ENCODE measurements at regions not wholly inside any gene's neighbourhood (a gene's known extent, or its start where the extent isn't known, plus 50 kb on each side); places are given as distances from the start of the nearest gene placed in this dataset.
"Not testable (repeated sequence)": the region's sequence is repeated elsewhere in the genome, so short reads cannot be mapped to it uniquely, and the experiment has no call there.

GRCh38 chr2:208686665-208687064 lies 280.1 kb downstream of the PTH2R start:
- DNase-seq: no peak

DNA sequence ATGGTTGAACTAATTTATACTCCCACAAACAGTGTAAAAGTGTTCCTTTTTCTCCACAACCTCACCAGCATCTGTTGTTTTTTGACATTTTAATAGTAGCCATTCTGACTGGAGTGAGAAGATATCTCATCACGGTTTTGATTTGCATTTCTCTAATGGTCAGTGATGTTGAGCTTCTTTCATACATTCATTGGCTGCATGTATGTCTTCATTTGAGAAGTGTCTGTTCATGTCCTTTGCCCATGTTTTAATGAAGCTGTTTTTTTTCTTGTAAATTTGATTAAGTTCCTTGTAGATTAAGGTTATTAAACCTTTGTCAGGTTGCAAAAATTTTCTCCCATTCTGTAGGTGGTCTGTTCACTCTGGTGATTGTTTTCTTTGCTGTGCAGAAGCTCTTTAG lies 281.1 kb downstream of the PTH2R start:
- DNase-seq: not testable (repeated sequence)

GRCh38 chr2:208698114-208698513 lies 291.5 kb downstream of the PTH2R start:
- no peak for DNase-seq

DNA sequence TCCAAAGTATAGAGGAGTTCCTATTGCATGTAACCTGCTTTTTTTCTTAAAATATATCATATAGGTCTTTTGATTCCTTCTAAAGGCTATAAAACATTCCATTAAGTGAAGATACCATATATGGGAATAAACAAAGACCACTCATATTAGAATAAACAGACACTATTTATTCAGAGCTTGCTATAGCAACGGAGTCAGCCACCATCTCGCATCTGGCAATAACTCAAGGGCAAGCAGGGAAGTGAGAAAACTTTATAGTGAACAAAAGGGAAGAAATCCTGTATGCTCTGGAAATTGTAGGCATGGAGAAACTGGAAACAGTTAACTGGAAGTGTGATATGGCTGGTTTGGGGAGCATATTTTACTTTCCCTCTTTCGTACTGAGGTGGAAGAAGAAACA lies 301.9 kb downstream of the PTH2R start:
- DNase-seq: no peak

GRCh38 chr2:208711598-208711997 lies 305.0 kb downstream of the PTH2R start:
- DNase-seq: no peak

GRCh38 chr2:208713066-208713745 lies 306.6 kb downstream of the PTH2R start:
- peak; percentile 26 for DNase-seq

DNA sequence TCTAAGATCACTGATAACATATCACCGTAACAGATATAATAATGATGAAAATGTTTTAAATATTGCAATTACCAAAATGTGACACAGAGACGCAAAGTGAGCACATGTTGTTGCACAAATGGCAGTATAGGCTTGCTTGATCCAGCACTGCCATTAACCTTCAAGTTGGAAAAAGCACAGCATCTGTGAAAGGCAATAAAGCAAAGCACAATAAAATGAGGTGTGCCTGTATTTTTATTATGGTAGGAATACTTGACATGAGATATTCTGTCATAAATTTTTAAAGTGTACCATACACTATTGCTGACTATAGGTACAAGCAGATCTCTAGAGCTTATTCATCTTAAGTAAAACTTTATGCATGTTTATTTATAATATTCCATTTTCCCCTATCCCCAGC lies 312.2 kb downstream of the PTH2R start:
- DNase-seq: no peak

GRCh38 chr2:208722731-208723130 lies 316.1 kb downstream of the PTH2R start:
- DNase-seq: no peak

DNA sequence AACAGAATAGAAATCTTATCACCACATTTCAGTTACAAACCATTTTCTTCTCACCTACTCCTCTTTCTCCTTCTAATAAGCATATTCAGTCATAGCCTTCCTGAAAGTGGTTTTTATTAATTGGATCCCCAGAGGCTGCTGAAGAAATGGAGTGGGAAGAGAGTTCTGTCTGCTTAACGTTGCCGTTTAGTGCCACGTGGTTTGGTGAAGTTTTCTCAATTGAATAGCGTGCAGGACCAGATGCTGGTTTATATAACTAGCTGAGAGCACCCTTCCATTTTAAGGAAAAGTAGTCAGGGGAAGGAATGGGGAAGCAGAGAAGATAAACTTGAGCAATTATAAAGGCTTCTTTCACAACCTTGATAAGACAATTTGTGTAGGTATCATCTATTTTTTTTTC lies 318.7 kb downstream of the PTH2R start:
- no peak for DNase-seq

DNA sequence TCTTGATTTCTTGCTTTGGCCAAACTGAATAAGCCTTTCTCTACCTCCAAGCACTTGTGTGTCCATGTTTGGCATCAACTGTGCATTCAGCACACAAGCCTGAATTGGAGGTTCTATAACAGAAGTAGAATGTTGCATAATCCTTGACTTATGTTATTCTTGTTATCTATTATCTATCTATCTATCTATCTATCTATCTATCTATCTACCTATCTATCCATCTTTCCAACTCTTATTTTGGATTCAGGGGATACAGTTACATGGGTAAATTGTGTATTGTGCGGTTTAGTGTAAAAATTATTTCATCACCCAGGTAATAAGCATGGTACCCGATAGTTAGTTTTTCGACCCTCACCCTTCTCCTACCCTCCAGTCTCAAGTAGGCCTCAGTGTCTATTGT lies 319.6 kb downstream of the PTH2R start:
- no peak for DNase-seq

DNA sequence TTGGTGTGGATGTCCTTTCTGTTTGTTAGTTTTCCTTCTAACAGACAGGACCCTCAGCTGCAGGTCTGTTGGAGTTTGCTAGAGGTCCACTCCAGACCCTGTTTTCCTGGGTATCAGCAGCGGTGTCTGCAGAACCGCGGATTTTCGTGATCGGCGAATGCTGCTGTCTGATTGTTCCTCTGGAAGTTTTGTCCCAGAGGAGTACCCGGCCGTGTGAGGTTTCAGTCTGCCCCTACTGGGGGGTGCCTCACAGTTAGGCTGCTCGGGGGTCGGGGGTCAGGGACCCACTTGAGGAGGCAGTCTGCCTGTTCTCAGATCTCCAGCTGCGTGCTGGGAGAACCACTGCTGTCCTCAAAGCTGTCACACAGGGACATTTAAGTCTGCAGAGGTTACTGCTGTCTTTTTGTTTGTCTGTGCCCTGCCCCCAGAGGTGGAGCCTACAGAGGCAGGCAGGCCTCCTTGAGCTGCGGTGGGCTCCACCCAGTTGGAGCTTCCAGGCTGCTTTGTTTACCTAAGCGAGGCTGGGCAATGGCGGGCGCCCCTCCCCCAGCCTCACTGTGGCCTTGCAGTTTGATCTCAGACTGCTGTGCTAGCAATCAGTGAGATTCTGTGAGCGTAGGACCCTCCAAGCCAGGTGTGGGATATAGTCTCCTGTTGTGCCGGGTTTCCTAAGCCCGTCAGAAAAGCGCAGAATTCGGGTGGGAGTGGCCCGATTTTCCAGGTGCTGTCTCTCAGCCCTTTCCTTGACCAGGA lies 345.2 kb downstream of the PTH2R start:
- DNase-seq: not testable (repeated sequence)

GRCh38 chr2:208757364-208757763 lies 350.8 kb downstream of the PTH2R start:
- DNase-seq: no peak

- DNase-seq: not testable (repeated sequence)
Observed at GRCh38 chr2:208773074-208773473, 366.5 kb downstream of the PTH2R start.

GRCh38 chr2:208781166-208781565 lies 374.6 kb downstream of the PTH2R start:
- DNase-seq: peak; percentile 23

- no peak for DNase-seq
Observed at GRCh38 chr2:208782097-208782496, 375.5 kb downstream of the PTH2R start.

- DNase-seq: no peak
Observed at GRCh38 chr2:208783184-208783583, 376.6 kb downstream of the PTH2R start.

GRCh38 chr2:208784774-208785173 lies 378.2 kb downstream of the PTH2R start:
- DNase-seq: not testable (repeated sequence)

GRCh38 chr2:208791257-208791656 lies 384.7 kb downstream of the PTH2R start:
- DNase-seq: no peak

GRCh38 chr2:208792766-208793165 lies 386.2 kb downstream of the PTH2R start:
- no peak for DNase-seq

DNA sequence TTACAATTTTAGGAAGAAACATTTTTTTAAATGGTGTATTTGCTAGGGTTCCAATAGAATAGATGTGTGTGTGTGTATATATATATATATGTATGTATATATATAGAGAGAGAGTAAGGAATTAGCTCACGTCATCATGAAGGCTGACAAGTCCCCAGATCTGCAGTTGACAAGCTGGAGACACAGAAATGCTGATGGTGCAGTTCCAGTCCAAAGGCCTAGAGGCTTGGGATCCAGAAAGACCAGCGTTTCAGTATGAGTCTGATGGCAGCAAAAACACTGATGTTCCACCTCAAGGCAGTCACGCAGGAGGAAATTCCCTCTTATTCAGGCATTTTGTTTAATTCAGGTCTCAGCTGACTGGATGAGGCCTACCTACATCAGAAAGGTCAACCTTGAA lies 386.8 kb downstream of the PTH2R start:
- no peak for DNase-seq

DNA sequence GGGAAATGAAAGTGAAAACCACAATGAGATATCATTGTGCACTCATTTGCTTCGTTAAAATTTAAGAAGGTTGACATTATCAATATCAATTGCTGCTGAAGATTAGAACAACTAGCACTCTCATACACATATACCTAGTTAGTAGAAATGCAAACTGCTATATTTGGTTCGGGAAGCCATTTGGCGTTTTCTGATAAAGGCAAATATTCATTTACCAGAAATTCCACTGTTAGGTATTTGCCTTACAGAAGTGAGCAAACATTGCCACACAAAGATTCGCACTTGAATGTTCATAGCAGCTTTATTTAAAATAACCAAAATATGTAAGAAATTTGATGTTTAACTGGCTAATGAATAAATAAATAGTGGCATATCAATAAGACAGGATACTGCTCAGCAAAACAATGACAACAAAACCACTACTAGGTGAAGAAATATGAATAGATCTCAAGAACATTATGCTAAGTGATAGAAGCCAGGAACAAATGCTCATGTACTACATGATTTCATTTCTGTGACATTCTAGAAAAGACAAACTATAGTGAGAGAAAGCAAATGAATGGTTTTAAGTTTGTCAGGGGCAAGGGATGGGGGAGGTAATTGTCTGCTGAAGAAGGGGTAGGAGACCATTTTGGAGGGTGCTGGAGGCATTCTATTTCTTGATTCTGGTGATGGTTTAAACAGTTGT lies 387.8 kb downstream of the PTH2R start:
- no peak for DNase-seq

- DNase-seq: no peak
Observed at GRCh38 chr2:208798698-208799097, 392.1 kb downstream of the PTH2R start.

DNA sequence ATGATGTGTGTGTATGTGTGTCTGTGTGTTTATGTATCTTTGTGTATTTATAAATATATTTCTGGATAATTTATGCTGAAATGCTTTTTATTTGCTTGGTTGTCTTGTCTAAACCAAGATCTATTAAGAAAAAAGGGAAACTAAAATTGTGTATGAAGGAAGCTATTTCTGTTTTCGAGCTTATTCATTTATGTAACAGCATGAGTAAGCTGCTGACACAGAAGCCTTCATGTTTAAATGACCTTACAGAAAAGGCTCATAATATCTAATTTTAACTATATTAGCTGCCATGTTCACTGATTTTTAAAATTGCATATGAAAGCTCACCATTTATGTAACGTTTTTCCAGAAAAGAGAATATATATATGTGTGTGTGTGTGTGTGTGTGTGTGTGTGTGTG lies 392.8 kb downstream of the PTH2R start:
- DNase-seq: no peak

DNA sequence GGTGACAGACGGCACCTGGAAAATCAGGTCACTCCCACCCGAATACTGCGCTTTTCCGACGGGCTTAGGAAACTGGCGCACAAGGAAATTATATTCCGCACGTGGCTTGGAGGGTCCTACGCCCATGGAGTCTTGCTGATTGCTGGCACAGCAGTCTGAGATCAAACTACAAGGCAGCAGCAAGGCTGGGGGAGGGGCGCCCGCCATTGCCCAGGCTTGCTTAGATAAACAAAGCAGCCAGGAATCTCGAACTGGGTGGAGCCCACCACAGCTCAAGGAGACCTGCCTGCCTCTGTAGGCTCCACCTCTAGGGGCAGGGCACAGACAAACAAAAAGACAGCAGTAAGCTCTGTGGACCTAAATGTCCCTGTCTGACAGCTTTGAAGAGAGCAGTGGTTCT lies 394.3 kb downstream of the PTH2R start:
- not testable (repeated sequence) for DNase-seq
